Effector CD4-positive, alpha-beta T cell (primary cell): ENCODE measurements at regions not wholly inside any gene's neighbourhood (a gene's known extent, or its start where the extent isn't known, plus 50 kb on each side); places are given as distances from the start of the nearest gene placed in this dataset.

ENCODE experiments used
- DNase-seq: peaks from one replicate; pipeline ENCODE4 v3.0.0-alpha.2; 2020

DNA sequence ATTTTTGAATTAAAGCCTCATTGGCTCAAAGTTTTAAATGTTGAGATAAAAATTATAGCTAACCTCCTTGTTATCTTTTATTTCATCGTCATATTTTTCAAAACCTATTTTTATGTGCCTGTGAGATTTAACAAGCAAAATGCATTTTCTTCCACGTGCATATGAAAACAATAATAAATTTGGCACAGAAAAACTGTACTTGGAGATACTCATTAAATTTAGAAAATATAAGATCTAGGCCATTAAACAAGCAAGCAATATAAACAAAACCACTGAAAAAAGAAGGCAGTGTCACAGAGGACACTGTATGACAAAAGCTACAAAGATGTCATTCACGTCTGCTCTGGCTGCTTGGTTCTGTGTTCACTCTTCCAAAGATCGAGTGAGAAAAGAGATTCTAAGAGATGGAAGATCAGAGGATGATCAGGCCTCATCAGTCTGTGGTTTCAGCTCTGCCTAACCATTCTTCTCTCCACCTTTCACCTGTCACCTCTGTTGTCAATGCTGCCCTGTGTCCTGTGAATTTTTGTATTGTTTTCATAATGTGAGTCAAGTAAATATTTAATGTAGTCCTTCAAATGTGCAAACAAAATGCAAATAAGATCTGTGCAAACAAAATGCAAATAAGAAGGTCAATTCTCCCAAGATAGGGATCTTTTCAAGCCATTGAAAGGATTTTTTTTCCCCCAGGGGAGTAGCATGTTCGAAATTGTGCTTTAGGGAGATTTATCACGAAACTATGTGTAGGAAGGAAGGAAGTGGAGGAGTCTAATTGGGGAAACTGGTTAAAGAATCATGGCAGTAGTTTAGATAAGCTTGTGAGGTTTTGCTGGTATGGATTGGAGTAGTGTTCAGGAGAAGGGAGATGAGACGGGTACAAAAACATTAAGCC lies 138.7 kb upstream of the RBMS1 start:
- no peak for DNase-seq

DNA sequence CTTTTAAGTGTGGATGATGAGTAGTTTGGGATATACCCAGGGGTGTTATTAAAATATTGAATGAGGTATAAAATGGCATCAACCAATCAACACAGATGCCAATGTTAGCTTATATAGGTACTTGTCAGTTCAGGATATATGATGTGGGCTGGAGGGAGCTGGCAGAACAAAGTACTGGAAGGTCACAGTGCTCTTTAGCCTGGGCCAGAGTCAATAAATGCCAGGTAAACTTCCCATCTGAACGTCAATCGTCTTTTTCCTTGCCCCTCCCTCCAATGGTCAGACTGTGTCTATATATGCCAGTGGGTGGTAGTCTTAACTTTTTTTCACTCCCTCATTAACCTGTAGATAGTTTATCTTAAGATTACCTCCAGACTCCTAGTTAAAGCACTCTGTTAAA lies 140.8 kb upstream of the RBMS1 start:
- no peak for DNase-seq

- DNase-seq: no peak
Measured at GRCh38 chr2:160635488-160635887, 141.9 kb upstream of the RBMS1 start.

DNA sequence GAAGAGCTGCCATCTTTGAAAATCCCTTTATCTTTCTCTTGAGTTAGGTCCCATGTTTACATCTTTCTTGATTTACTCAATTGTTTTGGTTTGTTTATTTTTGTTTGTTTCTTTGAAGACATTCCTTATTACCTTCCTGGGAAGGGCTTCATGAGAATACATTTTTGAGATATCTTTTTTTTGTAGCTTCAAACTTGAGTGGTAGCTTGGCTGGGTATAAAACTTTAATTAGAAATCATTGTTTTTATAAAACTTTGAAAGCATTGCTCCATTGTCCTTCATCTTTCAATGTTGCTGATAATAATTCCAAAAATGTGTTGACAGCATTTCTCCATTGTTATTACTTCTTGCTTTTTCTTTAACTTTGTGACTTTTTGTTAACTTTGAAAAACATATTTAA lies 145.9 kb upstream of the RBMS1 start:
- DNase-seq: no peak

GRCh38 chr2:160646684-160647444 lies 153.3 kb upstream of the RBMS1 start:
- DNase-seq: no peak

- DNase-seq: no peak
Measured at GRCh38 chr2:160647967-160648685, 154.5 kb upstream of the RBMS1 start.

GRCh38 chr2:160649698-160650097 lies 156.1 kb upstream of the RBMS1 start:
- no peak for DNase-seq

DNA sequence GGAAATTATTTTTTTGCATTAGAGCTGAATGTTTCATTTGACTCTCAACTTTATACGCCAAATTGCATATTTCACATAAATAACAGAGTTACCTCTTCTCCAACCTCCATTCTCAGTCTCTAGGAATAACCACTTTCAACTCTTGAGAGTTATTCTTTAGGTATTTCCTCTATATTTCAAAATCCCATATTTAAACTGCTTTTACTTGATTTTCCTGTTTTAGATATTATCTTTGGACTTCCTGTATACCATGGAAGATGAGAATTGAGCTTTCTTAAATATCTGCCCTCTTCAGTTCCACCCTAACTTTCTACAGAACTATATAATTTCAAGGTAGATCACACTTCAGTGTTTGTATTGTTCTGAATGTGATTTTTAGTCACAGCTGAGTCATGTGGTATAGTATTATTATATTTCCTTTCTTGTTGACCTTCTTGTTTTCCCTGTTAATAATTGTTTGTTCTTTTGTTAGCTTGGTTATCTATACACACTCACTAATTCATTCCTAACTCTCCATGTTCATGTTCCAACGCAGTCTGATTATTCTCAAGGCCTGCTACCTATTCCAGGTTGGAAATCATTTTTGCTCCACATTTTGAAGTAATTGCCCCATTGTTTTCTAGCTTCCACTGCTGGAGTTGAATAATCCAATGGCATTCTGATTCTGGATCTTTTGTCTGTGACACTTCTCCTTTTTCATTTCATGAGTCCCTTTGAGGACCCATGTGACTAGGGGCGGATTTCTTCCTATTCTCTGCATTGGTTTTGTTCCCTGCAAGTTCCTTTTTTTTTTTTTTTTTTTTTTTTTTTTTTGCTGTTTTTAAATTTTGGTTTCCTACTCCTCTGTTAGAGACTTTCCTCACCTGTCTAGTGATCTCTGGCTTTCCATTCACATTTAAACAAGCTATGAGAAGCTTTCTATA lies 156.8 kb upstream of the RBMS1 start:
- no peak for DNase-seq

GRCh38 chr2:160651416-160652200 lies 158.0 kb upstream of the RBMS1 start:
- no peak for DNase-seq

GRCh38 chr2:160652236-160652635 lies 158.6 kb upstream of the RBMS1 start:
- DNase-seq: peak; percentile 33

GRCh38 chr2:160657196-160657595 lies 163.6 kb upstream of the RBMS1 start:
- DNase-seq: no peak

- DNase-seq: no peak
Measured at GRCh38 chr2:160658851-160659250, 165.2 kb upstream of the RBMS1 start.

DNA sequence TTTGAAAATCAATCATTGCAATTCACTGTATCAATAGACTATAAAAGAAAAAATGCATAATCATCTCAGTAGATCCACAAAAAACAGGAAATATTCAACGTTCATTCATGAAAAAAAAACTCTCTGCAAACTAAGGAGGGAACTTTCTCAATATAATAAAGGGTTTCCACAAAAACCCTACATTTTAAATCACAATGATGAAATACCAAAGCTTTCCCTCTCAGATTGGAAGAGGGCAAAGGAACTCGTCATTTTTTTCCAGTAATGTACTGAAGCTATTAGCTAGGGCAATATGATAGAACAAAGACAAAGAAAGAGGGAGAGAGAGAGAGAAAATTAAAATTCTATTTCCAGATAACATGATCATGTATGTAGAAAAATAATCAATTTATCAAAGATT lies 167.1 kb upstream of the RBMS1 start:
- DNase-seq: no peak

- DNase-seq: no peak
Measured at GRCh38 chr2:160664603-160665140, 171.1 kb upstream of the RBMS1 start.

DNA sequence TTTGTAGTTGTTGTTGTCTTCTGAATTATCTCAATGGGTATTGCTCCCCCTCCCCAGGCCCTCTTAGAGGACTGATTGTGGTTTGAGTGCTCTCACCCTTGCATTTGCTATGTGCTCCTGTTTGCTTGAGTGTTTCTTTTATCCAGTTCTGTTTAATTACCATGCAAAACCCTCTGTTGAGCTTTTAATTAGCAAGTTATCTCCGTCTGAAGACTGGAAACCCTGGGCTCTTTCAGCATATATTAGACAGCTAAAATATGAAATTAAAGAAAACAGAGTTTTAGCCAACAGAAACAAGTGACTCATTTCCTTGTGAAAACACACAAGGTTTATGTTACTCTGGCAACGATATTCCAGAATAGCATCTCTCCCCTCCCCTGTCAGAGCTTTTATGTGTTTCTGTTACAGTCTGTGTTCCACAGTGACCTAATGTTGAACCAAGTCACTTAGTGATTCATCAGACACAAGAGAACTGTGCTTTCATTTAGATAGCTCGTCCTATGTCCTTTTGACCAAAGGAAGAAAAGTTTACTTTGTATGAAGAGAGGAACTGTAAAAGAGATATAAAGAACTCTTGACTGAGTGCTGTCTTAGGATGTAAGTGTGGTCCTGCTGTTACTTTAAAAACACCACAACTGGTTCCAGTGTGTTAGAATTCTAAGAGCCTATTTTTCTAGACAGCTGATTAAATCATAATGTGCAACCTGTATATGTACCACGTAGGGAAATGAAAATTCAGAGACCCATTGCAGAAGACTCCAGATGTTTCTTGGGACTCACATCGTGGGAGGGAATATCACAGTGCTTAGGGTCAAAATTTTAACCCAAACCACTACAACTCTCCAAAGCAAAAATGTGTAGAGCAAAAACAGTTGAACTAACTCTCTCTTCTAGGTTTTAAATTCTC lies 172.8 kb upstream of the RBMS1 start:
- DNase-seq: no peak

DNA sequence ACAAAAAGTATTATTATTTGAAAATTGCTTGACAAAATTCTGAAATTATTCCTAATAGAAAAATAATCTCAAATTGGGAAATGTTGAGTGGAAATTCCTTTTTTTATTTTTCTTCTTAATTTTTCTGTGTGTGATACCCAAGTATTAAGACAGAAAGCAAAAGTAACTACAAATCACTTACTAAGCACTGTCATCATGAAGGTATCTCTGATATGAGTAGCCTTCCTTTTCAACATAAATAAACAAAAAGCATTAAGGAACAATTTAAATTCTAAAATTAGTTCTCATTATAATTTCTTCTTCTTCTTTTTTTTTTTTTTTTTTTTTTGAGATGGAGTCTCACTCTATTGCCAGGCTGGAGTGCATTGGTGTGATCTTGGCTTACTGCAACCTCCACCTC lies 174.2 kb upstream of the RBMS1 start:
- no peak for DNase-seq

DNA sequence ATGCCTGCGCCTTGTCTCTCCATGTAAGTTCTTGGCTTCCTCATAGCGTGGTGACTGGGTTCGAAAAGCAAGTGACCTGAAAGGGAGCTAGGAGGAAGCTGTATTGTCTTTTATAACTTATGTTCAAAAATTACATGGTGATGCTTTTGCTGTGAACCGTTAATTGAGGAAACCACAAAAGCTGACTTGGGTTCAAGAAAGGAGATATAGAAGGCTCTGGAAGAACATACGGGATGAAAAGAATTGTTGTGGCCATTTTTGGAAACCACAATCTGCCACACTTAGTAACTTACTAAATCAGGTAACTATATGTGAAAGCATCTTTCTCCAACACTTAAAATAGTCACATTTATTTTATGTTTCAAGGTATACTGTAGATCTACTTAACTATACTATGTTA lies 177.0 kb upstream of the RBMS1 start:
- no peak for DNase-seq

GRCh38 chr2:160672211-160672610 lies 178.6 kb upstream of the RBMS1 start:
- no peak for DNase-seq

GRCh38 chr2:160674146-160674750 lies 180.6 kb upstream of the RBMS1 start:
- DNase-seq: no peak

- no peak for DNase-seq
Measured at GRCh38 chr2:160679686-160680085, 186.1 kb upstream of the RBMS1 start.
